ENCODE measurements at regions not wholly inside any gene's neighbourhood (a gene's known extent, or its start where the extent isn't known, plus 50 kb on each side); places are given as distances from the start of the nearest gene placed in this dataset.

- Histone ChIP-seq H3K18ac (ENCODE audit: insufficient read length, low read depth, low read length) (no peak overlapping the region), H4K8ac (replicated peaks; ENCODE audit: insufficient read length, low read depth, low read length) (no peak overlapping the region), H2BK5ac (ENCODE audit: insufficient read length, low read length) (no peak overlapping the region), H4K5ac (ENCODE audit: insufficient read length, low read depth, low read length) (no peak overlapping the region), H2BK20ac (ENCODE audit: low read depth, low read length, poor library complexity, severe bottlenecking) (no peak overlapping the region), H3K27ac (ENCODE audit: insufficient read length, low read depth, low read length) (no peak overlapping the region), H2BK15ac (ENCODE audit: low read depth, low read length) (no peak overlapping the region), H3K27me3 (ENCODE audit: insufficient read depth, low read length) (no peaks in the 10 kb centered on the region), H3K14ac (ENCODE audit: insufficient read depth, low read length) (no peak overlapping the region), H4K91ac (ENCODE audit: insufficient read length, low read depth, low read length) (no peak overlapping the region), H2BK120ac (ENCODE audit: low read depth, low read length, poor library complexity, severe bottlenecking) (no peak overlapping the region), H3K4ac (ENCODE audit: low read depth, low read length) (no peak overlapping the region), H3K4me1 (ENCODE audit: insufficient read depth, low read length) (no peaks in the 10 kb centered on the region), H3K9ac (ENCODE audit: extremely low read depth, insufficient read length, low read length) (no peak overlapping the region), H3K56ac (ENCODE audit: insufficient read length, low read depth, low read length) (no peak overlapping the region), H3K79me2 (ENCODE audit: insufficient read depth, low read length) (no peaks in the 10 kb centered on the region), H2BK12ac (ENCODE audit: insufficient read length, low read depth, low read length) (no peak overlapping the region), H3K9me3 (ENCODE audit: control insufficient read depth, low read depth, low read length) (no peaks in the 10 kb centered on the region), H3K23me2 (ENCODE audit: insufficient read length, low read depth, low read length, poor library complexity, severe bottlenecking) (no peaks in the 10 kb centered on the region), H2AK5ac (ENCODE audit: insufficient read length, low read length) (no peak overlapping the region), H3T11ph (ENCODE audit: low read length) (no peak overlapping the region), H2AFZ (ENCODE audit: low read length) (no peak overlapping the region), H3K79me1 (ENCODE audit: insufficient read depth, low read depth, low read length, poor library complexity, severe bottlenecking) (no peaks in the 10 kb centered on the region), H4K20me1 (ENCODE audit: control insufficient read depth, insufficient read depth, insufficient read length) (no peaks in the 10 kb centered on the region), H3K23ac (ENCODE audit: insufficient read length, low read depth, low read length) (no peak overlapping the region), H3K4me2 (ENCODE audit: insufficient read depth, insufficient read length, low read length) (no peak overlapping the region)
- Mint-ChIP-seq H3K36me3 (ENCODE audit: insufficient read depth in 1 of 3, low read depth in 3 of 3) (peaks cover 0 to 3% (median 0%) of the 10 kb centered on the region in 3 experiments; a peak in 1 of 7 replicates), H3K9me3 (peaks cover 9 to 10% of the 10 kb centered on the region in 2 experiments; a peak in 4 of 5 replicates), H3K27me3 (ENCODE audit: low read depth) (peaks cover 3% of the 10 kb centered on the region), H3K4me1 (no peaks in the 10 kb centered on the region), H3K27ac (no peak overlapping the region), H3K4me3 (no peak overlapping the region)
- TF ChIP-seq CTCF (conservative IDR thresholded peaks at IDR 0.05): no peak
- no peak for DNase-seq
Measured at GRCh38 chr5:7053125-7053524, 339.9 kb downstream of the TENT4A start.

Data from H9 (cell line).